ENCODE measurements at regions not wholly inside any gene's neighbourhood (a gene's known extent, or its start where the extent isn't known, plus 50 kb on each side); places are given as distances from the start of the nearest gene placed in this dataset.
A peak's percentile ranks its signal among the peaks of the same experiment; 100 is the strongest.

DNA sequence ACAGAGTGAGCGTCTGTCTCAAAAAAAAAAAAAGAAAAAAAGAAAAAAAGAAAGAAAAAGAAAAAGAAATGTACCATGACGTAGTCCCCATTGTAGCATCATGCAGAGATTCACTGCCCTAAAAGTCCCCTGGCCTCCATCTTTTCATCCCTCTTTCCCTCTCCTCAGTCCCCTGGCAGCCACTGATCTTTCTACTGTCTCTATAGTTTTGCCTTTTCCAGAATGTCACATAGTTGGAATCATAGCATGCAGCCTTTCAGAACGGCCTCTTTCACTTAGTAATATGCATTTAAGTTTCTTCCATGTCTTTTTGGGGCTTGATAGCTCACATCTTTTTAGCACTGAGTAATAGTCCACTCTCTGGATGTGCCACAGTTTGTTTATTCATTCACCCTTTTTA, 60.5 kb upstream of the NCOR2 start:
- DNase-seq: no peak

GRCh38 chr12:124626971-124627411, 59.6 kb upstream of the NCOR2 start:
- no peak for DNase-seq

DNA sequence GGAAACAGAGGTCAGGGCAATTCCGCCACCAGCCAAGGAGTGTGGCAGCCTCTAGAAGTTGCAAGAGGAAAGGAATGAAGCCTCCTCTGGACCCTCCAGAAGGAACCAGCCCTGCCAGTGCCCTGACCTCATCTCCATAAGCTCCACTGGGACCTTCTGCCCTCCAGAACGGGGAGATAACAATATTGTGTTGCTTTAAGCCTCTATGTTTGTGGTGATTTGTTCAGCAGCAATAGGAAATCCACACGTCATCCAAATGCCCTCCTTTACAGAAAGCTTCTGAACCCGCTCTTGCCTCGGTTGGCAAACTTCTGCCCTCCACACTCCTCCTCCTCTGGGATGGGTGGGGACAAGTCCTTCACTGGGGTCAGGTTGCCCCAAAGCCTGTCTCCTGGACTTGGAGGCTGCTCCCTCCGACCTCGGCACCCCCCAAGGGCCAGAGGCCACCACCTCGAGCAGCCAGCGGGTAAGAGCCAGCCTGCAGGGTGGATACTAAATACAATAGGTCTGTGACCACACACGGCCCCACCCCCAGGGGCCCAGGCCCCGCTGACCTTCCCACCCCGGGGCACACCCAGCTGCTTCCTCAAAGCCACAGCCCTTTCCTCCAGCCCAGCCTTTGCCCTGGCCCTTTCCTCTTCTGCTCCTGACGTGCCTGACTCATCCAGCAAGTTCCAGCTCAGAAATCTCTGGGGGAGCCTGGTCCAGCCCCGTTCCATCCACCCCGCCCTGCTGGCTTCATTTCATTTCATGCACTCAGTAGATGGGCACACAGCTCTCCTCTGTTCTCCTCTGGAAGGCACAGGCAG, 58.7 kb upstream of the NCOR2 start:
- no peak for DNase-seq

DNA sequence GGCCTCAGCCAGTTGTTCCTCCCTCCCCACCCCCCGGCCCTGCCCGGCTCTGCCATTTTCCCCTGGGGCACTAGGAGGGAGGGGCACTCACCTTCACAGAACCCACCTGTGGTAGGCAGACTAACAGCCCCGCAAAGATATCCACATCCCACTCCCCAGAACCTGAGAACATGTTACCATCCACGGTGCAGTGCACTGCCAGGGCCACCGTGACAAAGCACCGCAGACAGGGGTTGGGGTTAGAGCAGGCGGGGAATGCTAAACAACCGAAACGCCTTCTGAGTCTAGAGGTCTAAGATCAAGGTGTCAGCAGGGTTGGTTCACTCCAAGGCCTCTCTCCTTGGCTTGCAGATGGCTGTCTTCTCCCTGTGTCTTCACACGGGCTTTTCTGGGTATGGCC, 57.4 kb upstream of the NCOR2 start:
- no peak for DNase-seq

GRCh38 chr12:124623344-124624035, 56.1 kb upstream of the NCOR2 start:
- no peak for DNase-seq

DNA sequence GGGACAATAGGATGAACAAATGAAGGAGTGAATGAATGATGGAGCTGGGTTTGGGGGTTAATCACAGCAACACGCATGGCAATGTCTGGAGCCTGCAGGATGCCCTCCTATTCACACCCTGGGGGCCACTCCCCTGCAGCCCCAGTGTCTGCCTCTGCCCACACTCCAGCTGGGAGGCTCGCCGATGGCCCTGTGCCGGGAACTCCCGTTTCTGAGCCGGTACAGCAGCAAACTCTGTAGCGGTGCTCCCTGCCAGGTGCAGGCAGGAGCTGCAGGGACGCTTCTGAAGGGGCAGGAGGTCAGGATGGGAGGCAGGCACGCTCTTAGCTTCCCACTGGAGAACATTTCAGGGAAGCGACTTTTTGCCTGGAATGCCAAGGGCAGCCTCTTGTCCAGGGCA, 55.4 kb upstream of the NCOR2 start:
- DNase-seq: no peak

DNA sequence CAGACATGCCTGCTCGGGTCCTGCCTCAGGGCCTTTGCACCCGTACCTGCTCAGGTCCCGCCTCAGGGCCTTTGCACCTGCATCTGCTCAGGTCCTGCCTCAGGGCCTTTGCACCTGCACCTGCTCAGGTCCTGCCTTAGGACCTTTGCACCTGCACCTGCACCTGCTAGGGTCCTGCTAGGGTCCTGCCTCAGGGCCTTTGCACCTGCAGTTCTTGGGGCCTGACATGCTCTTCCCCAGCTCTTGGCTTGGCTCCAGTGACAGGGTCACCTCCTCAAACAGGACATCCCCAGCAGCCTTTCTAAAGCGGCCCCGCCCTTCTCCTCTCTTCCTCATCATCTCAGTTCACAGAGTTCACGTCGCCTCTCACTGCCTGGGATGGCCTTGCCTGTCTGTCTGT, 54.9 kb upstream of the NCOR2 start:
- DNase-seq: no peak

DNA sequence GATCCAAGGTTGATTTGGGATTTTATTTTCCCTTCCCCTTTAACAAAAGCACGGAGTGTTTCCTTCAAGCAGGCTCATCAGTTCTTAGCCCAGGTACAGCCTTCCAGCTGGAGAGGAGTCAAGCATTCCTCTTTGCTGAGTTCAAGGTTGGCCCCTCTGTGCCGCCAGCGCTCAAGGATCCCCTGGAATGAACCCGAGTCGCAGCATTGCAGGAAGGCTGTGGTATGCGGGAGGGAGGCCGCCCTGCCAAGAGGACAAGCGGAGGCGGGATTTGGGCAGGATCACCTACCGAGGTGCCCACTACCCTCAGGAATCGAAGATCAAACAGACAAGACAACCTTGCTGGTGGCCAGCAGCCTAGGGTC, 53.9 kb upstream of the NCOR2 start:
- no peak for DNase-seq

DNA sequence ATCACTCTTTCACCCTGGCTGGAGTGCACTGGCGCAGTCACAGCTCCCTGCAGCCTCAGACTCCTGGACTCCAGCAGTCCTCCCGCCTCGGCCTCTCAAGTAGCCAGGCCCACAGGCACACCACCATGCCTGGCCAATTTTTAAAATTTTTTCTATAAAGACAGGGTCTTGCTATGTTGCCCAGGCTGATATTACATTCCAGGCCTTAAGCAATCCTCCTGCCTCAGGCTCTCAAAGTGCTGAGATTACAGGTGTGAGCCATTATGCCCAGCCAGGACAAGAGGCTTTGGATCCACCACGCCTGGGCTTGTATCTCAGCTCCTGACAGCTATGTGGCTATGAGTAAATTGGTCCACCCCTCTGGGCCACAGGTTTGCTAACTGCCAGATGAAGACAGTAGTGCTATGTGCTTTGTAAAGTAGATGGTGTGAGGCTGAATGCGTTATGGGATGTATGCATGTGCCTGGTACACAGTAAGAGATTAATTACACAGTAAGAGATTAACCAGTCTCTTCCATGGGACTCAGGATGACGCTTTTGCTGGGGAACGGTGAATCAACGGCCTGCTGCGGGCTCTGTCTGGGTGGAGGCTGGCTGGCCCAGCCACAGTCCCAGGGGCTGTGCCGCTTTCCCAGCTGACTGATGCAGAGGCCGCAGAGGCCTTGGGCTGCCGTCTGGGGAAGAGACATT, 53.3 kb upstream of the NCOR2 start:
- DNase-seq: no peak

GRCh38 chr12:124618291-124618902, 51.0 kb upstream of the NCOR2 start:
- DNase-seq: no peak

GRCh38 chr12:124617615-124618014, 50.2 kb upstream of the NCOR2 start:
- DNase-seq: peak; percentile 53
